ENCODE measurements at regions not wholly inside any gene's neighbourhood (a gene's known extent, or its start where the extent isn't known, plus 50 kb on each side); places are given as distances from the start of the nearest gene placed in this dataset.

DNA sequence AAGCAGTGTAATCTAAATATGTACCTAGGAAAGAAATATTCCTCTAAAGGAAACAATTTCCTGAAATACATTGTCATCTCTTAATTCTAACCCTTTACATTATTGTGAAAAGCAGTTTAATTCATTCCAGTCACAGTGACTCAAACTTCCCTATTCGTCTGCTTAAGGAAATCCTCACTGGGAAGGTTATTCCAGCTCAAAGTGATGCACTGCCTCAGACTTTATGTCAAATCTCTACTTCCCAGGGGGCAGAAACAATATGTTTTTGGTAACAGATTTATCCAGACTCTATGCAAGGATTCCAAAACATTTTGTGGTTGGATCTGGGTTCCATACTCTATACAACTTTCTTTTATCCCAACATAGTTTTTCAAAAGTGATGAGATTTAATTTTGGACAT lies 145.2 kb downstream of the NTMT2 start:
- TF ChIP-seq CTCF (conservative IDR thresholded peaks at IDR 0.05 in 1 of 2, IDR thresholded peaks at IDR 0.05 in 1 of 2; ENCODE audit: extremely low read depth in 1 of 2, insufficient read depth in 1 of 2, low read depth in 1 of 2, low read length in 2 of 2) (no peak), EZH2 (IDR thresholded peaks at IDR 0.05; ENCODE audit: borderline replicate concordance, low read length) (no peak)
